ENCODE measurements at regions not wholly inside any gene's neighbourhood (a gene's known extent, or its start where the extent isn't known, plus 50 kb on each side); places are given as distances from the start of the nearest gene placed in this dataset.
"Not testable (repeated sequence)": the region's sequence is repeated elsewhere in the genome, so short reads cannot be mapped to it uniquely, and the experiment has no call there.

DNA sequence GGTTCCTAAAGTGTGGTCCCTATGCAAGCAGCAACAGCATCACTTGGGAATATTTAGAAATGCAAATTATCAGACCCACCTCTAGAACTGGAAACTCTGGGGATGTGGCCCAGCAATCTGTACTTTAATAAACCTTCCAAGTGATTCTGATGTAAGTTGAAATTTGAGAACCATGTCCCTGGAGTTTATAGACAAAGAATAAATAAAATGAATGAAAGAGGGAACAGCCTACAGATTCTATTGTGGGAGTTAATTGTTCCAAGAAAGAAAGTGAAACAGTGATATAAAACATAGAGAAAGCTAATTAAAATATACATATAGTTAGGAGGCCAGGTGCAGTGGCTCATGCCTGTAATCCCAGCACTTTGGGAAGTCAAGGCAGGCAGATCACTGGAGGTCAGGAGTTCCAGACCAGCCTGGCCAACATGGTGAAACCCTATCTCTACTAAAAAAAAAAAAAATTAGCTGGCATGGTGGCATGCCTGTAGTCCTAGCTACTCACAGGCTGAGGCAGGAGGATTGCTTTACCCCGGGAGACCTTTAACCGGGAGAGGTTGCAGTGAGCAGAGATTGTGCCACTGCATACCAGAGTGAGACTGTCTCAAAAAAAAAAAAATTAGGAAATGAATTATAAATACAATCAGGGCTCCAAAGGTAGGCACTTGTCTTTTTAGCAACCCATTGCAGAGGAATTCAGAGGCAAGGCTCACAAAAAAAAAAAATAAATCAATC, 507.5 kb downstream of the NAV3 start:
- no peak for DNase-seq

DNA sequence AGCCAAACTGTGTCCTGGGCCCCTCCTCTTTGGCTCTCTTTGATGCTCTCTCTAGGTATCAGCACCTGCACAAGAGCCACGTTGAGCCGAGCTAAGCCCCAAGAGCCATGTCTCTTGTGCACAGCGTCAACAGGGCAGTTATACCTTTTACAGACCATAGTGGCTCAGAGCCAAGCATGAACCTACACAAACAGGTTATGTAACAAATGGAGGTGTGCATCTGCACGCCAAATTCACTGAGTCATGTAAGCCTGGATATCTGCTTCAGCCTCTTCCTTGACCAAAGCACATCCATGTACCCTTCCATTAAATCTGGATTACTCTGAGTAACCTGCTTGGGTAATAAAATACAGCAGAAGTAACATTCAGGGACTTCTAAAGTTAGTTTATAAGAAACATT, 509.7 kb downstream of the NAV3 start:
- DNase-seq: no peak

DNA sequence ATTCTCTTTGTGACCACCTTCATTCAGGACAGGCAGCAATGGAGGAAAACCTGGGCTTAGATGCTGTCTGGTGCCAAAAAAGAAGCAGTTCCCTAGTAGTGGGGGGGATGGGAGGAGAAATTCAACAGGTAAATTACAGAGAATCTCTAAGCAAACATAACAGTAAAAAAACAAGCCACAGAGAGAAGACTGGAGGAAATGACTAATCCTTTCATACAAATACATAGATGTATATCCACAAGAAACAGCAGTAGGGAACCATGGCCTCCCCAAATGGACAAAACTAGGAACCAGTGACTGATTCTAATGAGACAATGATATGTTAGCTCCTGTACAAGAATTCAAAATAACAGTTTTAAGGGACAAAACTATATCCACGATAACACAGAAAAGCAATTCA, 513.0 kb downstream of the NAV3 start:
- no peak for DNase-seq

DNA sequence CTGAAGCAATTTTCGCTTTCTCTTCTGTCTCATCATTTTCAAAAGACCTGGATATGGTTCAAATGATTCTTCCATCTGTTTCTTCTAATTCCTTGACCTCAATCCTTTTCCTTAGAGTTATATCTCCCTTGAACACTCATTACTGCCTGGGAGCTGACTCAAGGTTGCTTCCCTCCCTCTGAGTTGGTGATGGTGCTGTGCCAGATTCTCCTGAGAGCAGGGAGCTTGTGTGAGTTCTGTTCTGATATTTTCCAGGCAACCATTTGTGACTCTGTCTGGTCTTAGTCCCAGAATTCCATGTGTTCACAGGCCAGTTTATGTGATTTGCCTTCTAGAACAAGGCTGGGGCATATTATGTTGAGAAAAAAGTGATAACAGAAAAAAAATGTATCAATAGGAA, 505.1 kb upstream of the SYT1 start:
- no peak for DNase-seq

DNA sequence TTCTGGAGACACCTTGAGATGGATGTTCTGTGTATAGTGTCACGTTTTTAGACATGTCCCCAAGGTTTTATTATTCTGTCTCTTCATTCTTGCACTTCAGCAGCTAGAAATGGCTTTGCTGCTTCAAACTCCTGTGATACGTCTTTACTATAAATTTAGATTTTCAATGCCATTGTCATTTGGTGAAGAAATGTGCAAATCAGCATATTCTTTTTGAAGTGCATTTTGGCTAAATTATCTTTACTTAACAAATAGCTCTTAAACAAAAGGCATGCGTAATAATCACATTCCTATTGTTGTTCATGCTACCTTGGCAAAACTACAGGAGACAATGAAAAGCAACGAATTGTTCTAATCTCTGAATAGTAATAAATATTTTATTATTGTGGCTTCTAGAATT, 502.9 kb upstream of the SYT1 start:
- no peak for DNase-seq

DNA sequence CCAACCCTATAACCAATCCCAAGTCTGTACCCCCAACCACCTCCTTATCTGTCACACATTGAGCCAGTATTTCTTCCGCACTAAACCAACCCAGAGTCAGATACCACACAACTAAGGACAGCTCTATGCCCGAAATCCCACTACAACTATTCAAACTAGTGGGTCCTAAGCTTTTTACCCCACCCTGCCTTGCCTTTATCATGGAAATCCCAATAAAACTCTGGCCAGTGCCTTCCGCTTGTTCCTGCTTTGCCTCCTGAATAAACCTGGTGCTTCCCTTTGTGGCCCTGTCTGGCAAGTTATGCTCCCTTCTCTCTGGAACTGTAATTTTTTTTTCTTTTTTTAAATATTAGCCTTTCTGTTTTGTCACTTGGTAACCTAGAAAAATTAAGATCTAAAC, 493.3 kb upstream of the SYT1 start:
- DNase-seq: no peak

DNA sequence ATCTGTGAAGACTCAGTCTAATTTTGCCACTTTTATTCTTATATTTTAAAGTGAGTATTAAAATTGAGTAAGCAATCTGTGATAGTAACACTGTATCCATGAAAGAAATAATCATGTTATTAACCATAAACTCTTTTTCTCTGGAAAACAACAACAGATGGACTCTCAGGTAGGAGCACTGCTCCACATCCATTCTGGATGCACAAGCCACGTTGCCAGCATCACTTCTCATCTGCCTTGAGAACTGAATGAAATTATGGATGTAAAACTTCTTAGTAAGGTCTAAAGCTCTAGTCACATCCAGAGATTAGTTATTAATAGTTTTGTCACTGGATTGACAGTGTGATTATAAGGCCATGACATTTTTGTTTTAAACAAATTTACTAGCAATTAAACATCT, 489.1 kb upstream of the SYT1 start:
- DNase-seq: peak; percentile 42

DNA sequence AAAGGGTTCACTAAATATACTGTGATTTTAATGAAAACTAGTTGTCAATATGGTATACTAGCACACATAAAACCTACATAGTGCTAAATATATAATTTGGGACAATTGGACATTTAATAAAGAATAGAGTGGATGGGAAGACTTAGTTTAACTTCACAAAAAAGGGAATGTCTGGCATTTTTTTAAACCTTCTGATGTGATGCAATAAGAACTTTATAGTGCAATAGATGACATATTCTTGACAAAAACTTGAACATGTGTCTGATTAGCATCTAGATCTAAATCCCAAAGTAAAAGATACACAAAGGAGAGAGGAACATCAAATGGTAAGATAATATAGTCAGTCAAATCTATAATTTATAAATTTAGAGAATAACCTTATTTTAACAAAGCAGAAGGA, 488.3 kb upstream of the SYT1 start:
- DNase-seq: no peak

DNA sequence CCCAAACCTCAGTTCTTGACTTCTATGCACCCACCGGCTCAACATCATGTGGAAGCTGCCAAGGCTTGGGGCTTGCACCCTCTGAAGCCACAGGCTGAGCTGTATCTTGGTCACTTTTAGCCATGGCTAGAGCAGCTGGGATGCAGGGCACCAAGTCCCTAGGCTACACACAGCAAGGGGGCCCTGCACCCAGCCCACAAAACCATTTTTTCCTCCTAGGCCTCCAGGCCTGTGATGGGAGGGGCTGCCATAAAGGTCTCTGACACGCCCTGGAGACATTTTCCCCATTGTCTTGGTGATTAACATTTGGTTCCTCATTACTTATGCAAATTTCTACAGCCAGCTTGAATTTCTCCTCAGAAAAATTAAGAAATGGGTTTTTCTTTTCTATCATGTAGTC, 485.5 kb upstream of the SYT1 start:
- DNase-seq: not testable (repeated sequence)

DNA sequence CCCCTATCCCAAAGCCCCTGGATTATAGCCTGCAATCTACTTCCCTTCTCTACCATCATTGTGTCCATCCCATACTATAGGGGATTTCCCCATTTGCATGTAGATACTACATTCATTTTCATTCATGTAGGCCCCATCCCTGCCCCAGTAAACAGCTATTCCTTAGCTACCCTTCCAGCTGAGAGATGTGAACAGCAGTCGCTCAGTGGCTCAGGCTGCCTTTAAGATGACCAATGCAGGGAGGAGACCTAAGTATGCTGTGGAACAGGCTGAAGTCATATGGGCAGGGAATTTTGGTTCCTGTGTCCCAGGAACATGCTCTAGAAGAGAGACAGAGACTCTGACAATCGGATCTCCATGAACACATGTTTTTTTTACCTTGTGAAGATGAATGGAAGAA, 481.2 kb upstream of the SYT1 start:
- no peak for DNase-seq

DNA sequence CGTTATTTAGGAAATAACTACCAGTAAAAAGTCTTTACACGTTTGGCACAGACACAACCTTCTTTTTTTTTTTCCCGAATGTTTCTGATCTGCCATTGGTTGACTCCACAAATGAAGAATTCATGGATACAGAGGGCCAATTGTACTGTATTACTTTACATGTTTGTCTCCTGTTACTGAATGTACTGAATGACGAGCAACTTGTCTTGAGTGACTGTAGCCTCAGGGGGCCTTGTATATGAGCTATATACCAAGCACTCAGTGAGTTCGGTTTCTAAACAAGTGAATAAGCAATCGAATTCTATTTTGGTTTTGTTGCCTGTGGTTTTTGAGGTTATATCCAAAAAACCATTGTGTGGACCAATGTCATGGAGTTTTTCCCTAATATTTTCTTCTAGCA, 480.0 kb upstream of the SYT1 start:
- no peak for DNase-seq

DNA sequence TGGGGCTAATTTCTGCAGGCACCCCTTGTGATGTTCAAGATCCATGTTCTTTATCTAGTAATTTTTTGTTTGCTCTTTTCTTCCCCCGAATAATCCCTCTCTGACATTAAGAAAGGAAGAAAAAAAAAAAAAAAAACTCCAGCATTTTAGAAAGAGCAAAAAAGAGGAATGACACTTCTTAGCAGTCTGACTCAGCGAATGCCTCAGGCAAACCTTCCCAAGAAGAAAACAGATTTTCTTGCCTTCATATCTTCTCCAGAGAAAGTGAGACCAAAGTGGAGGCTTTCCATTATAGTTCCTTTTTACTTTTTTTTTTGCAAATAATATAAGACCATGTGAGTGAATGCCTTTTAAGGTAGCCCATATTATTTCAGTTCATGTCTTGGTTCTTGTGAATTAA, 479.0 kb upstream of the SYT1 start:
- no peak for DNase-seq

DNA sequence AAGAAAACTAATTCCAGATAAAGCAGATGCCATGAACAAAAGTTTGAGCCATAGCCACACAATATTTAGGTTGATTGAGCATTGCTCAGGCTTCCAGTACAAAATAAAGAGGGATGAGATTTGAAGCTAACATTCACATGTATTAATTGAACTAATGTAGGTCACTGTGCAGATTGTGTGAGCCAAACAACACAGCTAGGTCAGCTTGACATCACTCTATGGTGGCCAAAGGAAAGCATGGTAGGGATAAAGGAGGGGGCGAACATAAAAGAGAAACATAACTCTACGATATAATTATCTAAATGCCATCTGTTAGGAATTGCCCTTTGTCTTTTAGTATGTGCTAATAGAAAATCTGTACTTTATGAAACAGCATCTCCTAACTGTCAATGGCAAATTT, 477.7 kb upstream of the SYT1 start:
- no peak for DNase-seq

DNA sequence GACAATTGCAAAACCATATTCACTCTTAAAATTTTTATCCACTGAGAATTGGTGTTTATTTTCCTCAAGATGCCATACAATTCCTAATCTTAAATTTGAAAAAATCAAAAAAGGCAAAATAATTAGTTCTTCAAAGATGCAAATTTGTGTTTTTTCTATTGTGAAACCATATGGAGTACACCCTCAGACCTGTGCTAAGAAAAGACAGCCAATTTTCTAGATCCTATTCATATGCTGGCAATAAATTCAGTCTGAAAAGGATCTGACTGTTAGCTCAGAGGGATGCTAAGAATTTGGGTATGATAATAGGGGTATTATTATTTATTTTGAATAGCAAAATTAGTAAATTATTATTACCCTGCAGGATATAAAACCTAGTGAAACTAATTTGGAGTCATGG, 476.9 kb upstream of the SYT1 start:
- DNase-seq: no peak

DNA sequence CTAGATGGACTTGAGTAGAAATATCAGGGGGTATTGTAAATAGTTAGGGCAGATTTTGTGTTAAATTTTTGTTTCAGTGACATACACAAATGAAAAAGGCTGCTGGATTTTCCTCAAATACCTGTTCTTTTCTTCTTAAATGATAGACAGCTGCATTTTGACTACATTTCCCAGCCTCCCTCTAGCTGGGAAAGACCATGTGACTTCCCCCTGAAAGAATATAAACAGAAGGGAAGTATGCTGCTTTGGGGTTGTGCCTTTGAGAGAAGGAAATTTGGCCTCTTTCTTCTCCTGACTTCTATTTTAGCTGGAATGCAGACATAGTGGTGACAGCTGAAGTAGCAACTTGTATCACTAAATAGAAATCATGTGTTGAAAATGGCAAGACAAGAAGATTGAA, 476.1 kb upstream of the SYT1 start:
- DNase-seq: no peak

DNA sequence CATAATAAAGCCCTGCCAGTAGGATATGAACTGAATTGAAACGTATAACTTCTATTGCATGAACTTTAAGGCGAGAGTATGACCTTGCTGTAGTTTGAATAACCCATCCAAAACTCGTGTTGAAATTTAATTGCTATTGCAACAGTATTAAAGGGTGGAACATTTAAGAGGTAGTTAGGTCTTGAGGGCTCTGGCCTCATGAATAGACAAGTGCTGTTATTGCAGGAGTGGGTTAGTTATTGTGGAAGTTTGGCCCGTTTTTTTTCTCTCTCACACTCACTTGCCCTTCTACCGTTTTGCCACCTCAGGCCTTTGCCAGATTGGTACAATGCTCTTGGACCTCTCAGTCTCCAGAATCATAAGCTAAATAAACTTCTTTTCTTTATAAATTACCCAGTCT, 473.7 kb upstream of the SYT1 start:
- DNase-seq: no peak

DNA sequence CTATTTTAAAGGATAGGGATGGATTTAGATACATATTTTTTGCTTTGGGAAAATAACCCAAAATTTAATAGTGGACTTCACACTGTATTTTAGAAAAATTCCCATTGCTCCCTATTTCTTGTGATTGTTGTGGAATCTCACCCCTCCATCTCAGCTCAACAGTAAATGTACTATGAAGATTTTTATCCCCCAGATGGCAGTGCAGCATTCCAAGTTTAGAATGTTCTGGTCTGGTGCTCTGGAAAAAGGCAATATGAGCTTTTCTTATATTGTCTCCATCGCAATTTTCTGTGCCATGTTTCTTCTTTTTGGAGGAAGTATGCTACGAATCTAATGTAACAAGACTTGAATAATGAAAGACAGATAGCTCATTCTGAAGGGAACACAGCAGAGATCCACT, 471.7 kb upstream of the SYT1 start:
- DNase-seq: no peak

DNA sequence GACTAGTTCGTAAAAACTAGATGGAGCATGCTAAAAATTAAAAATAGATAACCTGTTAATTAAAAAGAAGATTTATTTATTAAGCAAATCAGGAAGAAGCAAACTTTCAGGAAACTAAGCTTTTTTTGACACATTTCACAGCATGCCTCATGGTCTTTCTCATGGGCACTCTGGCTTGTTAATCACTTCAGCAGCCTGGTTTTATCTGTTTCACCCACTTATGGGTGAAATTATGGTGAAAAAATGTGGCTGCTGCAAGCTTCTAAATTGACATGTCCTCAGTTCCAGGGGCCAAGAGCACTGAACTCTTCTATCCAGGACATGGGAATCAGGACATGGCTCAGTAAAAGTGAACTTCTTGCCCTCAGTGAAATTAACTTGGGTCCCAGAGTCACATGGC, 468.6 kb upstream of the SYT1 start:
- DNase-seq: no peak

DNA sequence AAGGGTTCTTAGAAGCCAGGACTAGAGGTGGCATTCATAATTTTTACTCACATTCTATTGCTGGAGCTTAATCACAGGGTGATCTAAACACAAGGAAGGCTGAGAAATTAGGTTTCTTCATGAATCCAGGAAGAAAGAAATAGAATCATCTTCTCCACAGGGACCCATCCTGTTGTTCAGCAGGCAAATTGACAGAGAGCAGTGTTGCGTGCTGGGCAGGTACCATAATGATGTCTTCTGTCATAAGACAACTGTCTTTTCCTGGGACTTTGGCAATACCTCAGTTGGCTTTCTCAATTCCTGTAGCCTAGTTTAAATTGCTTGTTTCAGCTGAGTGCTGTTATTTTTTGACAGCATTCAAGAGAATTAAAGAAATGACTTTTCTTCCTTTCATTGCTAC, 468.0 kb upstream of the SYT1 start:
- no peak for DNase-seq

DNA sequence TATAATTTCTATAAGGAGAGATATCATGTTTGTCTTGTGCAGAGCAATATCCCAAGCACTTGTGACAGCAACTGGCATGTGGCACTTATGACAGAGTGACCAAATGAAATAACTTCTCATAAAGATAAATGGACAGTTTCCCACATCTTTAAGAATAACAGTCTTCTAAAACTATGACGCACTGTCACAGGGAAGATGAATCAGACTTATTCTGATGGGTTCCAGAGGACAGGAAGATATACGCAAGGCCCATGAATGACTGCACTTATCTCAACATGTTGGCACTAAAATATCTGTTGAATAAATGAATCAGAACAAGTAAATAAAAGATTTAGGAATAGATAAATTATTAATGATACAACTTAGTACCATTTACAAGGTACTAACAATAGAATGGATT, 465.8 kb upstream of the SYT1 start:
- no peak for DNase-seq

DNA sequence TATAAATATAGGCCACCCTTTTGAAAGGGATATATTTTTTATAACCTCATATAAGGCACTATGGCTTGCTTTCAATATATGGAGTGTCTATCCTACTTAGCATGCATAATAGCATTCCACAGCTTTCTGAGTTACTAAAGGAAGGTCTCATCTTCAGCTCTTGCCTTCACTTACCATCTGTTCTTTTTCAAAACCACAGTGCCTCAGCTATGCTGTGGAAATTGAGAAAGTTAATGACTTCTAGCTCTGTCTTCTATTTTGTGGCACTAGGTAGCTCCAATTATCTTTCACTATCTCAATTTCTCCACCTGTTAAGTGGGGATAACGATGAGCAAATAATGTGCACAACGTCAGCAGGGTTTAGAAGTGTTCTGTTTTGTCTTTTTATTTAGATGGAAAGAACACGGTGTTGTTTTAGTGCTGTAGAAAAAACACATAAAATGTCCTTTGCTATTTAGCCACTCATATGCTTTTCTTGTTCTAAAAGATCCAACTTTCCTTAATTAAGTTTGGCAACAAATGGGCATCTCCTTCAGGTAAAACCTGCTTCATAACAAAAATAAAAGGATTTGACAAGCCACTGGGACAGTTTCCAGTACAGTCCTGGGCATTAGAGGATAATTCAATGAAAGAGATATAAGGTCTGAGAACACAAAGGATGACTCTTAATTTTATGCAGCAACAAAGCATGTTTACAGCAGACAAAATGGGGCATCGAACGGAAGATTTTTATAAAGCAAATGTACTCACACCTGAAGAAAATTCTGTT, 462.0 kb upstream of the SYT1 start:
- DNase-seq: no peak

DNA sequence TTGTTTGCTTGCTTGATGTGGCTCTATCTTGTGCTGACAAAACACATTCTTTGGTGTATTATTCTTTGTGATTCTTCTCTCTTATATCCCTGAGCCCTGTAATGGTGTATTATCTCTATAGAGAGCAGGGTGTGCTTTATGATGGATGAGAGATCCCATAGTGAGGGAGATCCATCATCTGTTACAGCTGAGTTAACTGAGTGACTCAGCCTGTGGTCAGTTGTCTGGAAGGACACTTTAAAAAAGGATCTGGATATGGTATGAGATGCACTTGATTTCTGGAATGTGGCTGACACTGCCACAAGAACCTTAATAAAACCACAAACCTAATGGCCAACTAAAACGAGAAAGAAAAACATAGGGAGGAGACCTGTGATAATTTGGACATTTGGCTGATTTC, 461.4 kb upstream of the SYT1 start:
- DNase-seq: no peak

DNA sequence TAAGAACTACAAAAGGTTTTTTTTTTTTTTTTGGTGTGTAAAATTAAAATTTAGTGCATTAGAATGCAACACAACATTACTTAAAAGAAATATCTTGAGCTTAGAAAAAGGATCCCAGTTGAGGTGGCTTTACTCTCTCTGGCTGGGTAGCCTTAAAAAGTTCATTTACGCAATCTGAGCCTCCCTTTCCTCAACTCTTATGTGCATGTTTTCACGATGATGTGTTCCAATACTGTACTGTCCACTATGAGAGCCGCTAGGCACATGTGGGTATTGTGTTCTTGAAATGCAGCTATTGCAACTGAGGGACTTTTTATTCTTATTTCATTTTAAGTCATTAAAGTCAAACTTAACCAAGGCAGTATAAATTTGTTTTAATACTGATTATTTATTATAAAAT, 460.9 kb upstream of the SYT1 start:
- DNase-seq: no peak

DNA sequence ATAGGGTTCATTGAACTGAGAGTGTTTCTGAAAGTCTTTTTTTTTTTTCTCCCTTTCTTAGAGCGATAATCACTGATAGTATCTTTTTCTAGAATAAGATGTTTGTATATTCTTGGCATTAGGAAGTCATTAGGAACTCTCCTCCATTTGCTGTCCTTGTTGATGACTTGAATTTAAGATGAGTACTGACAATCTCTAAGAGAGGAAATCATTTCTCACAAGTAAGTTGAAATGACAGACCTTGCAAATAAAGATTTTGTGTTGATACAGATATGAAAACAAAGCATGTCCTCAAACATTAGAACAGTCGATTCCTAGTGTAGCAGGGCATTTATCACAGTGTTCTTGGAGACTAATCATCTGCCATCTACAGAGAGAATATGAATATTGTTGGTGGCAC, 458.4 kb upstream of the SYT1 start:
- no peak for DNase-seq

DNA sequence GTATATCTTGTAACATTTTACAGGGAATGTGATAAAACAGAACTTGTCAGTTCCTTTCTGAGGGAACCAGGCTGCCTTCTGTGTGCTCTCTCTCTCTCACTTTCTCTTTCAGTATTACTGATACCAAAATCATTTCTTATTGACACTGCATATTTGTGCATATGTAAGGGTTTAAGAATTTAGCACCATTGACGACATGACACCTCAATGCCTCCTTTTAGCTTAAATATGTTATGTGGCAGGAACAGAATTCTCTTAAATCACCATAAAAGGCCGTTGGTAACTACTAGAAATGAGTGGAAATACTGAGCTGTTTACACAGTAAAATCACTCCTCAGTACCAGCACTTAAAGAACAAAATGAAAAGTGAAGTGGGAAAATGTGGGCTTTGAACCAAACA, 457.7 kb upstream of the SYT1 start:
- DNase-seq: no peak
